ENCODE measurements at regions not wholly inside any gene's neighbourhood (a gene's known extent, or its start where the extent isn't known, plus 50 kb on each side); places are given as distances from the start of the nearest gene placed in this dataset.
"Not testable (repeated sequence)": the region's sequence is repeated elsewhere in the genome, so short reads cannot be mapped to it uniquely, and the experiment has no call there.

GRCh38 chr2:193883820-193884219 lies 1689.1 kb upstream of the TMEFF2 start:
- DNase-seq (ENCODE audit: low spot score) = no peak

GRCh38 chr2:193876980-193877379 lies 1682.2 kb upstream of the TMEFF2 start:
- no peak for DNase-seq (ENCODE audit: low spot score)

DNA sequence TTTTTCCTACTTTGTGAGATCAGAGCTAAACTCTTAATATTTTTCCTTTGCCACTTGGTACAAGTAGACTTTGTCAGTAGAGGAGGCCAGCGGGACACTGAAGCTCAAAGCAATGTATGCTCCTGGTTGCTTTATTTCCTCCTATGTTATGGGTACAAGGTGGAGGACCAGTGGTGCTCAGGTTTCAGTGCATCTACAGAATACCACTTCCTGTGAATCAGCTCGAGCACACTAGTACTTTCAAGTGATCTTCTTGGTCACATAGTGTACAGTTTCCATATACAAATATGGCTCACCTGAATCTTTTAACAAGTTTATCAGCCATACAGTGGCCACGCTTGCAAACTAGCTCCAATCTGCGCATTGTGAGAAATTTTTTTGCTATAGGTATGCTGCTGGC lies 1674.8 kb upstream of the TMEFF2 start:
- DNase-seq (ENCODE audit: low spot score) = no peak

DNA sequence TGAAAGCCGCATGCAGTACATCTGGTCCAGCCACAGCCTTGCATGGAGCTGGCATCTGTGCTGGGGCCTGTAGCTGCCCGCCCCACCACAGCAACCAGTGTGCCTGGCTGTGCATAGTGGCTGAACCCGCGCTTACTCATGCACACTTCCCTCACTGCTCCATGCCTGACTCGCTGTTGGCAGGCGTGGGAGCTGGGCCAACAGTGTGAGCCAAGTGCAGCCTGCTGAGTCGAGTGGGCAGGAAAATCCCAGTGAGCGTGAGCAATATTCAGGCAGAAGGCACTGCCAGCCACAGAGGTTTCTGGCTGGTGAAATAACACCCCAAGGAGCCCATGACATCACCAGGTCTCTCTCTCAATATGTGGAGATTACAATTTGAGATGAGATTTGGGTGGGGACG lies 1674.1 kb upstream of the TMEFF2 start:
- DNase-seq (ENCODE audit: low spot score) = no peak

GRCh38 chr2:193868132-193868531 lies 1673.4 kb upstream of the TMEFF2 start:
- DNase-seq (ENCODE audit: low spot score) = no peak

GRCh38 chr2:193867454-193867853 lies 1672.7 kb upstream of the TMEFF2 start:
- DNase-seq (ENCODE audit: low spot score) = no peak

DNA sequence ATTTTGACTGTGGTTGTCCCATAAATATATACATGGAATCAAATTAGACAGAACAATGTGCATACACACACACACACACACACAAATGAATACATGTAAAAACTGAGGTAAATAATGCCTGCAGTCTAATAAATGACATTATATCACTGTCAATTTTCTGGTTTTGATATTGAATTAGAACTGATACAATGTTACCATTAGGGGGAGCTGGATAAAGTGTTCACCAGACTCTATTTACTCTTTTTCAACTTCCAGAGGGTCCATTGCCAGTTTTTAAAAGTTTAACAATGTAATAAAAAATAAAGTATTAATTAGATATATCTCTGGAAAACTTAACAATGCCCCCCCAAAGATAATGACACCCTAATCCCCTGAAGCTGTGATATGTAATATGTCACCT lies 1666.8 kb upstream of the TMEFF2 start:
- DNase-seq (ENCODE audit: low spot score) = no peak

DNA sequence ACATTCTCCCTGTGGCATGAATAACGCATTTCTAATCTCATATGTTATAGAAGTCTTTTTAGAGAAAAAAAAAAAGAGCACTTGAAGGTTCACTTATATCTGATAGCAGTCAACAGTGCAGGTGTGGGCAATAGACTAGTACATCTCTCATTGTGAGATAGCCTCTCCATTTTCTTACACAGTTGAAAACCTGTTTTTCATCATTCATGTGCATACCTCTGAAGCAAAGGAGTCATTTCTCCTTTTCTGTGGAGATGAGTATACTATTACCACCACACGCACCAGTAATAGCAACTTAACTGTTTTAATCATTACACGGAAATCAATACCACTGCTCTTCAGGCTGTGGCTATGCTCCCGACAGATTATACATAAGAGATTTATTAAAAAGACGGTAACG lies 1653.3 kb upstream of the TMEFF2 start:
- DNase-seq (ENCODE audit: low spot score) = no peak

DNA sequence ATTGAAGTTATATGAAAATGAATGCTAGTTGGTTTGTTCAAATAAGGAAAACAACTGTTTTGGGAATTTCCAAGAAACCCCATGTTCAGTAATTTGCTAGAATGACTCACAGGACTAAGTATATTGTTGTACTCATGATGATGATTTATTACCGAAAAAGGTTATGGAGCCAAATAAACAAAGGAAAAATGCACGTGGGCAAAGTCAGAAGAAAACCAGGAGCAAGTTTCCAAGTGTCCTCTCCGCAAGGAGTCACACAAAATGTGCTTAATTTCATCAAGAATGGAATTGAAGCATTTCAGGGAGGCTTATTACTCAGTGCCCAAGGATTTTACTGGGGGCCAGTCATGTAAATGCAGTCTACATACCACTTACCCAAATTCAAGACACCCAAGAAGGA lies 1652.4 kb upstream of the TMEFF2 start:
- DNase-seq (ENCODE audit: low spot score) = no peak

DNA sequence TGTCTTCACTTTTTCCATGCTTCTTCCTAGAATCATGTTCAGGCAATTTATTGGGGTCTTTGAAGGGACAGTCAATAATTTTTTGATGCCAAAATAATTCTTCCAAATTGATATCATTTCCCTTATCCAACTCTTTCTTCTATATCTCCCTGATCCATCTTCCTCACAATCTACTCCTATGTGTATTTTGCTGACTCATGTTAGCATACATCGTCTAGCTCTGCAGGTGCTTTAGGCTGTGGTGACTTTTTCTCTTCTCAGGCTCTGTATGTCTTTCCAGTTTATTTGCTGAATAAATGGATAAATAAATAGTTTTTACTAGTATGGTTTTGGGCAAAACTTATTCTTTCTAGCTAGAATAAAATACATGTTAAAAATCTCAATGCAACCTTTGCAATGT lies 1650.9 kb upstream of the TMEFF2 start:
- DNase-seq (ENCODE audit: low spot score) = no peak

GRCh38 chr2:193843675-193844074 lies 1648.9 kb upstream of the TMEFF2 start:
- DNase-seq (ENCODE audit: low spot score) = no peak

GRCh38 chr2:193841384-193842150 lies 1646.8 kb upstream of the TMEFF2 start:
- DNase-seq (ENCODE audit: low spot score) = no peak

- DNase-seq (ENCODE audit: low spot score) = no peak
Measured at GRCh38 chr2:193837111-193837738, 1642.5 kb upstream of the TMEFF2 start.

GRCh38 chr2:193836424-193837006 lies 1641.8 kb upstream of the TMEFF2 start:
- not testable (repeated sequence) for DNase-seq (ENCODE audit: low spot score)

DNA sequence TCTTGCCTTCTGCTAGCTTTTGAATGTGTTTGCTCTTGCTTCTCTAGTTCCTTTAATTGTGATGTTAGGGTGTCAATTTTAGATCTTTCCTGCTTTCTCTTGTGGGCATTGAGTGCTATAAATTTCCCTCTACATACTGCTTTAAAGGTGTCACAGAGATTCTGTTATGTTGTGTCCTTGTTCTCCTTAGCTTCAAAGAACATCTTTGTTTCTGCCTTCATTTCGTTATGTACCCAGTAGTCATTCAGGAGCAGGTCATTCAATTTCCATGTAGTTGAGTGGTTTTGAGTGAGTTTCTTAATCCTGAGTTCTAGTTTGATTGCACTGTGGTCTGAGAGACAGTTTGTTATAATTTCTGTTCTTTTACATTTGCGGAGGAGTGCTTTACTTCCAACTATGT lies 1639.2 kb upstream of the TMEFF2 start:
- DNase-seq (ENCODE audit: low spot score) = not testable (repeated sequence)

GRCh38 chr2:193824474-193824873 lies 1629.7 kb upstream of the TMEFF2 start:
- DNase-seq (ENCODE audit: low spot score) = no peak

DNA sequence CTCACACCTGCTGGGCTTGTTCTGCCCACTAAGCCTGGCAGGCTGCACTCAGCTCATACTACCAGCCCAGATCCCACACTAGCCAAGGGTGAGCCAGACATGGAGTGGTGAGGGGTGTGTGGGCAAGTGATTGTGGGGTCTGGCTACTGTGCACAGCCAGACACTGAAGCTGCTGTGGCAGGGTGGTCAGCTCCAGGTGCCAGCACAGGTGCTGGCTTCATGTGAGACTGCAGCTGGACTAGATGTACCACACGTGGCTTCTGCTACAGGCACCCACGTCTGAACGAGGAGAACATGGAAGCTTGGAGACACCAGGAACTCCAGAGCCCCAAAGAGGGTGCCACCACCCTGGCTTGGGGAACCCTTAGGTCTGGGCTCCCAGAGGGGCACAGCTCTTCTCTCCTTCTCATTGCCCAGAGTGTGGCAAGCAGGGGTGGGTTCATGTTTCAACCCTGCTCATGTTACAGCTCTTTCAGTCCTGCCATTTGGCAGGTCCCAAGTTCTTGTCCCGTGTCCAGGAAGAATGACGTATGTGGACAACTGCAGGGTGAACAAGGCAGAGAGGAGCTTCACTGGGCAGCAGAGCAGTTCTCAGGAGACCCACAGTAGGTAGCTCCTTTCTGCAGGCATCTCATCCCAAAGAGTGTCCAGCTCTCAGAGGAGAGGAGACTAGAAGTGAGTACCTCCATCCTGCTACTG lies 1624.2 kb upstream of the TMEFF2 start:
- no peak for DNase-seq (ENCODE audit: low spot score)

DNA sequence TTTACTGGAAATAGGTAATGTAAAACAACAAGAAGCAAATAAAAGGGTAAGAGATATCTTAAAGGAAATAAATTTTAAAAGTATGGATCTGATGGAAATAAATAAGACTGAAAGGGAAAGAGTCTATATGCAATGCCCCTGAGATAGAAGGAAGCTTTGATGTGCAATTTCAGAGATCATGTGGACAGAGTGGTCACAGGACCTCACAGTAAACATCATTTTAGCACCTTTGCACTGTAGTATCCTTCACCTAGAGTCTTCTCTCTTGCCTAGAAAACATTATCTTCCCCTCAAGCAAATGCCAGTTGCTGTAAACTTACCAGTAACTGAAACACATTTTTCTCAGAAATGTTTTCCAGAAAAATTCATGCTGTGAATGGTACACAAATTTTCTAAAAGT lies 1621.3 kb upstream of the TMEFF2 start:
- DNase-seq (ENCODE audit: low spot score) = no peak

- no peak for DNase-seq (ENCODE audit: low spot score)
Measured at GRCh38 chr2:193810533-193810932, 1615.8 kb upstream of the TMEFF2 start.

GRCh38 chr2:193808877-193809276 lies 1614.1 kb upstream of the TMEFF2 start:
- no peak for DNase-seq (ENCODE audit: low spot score)

DNA sequence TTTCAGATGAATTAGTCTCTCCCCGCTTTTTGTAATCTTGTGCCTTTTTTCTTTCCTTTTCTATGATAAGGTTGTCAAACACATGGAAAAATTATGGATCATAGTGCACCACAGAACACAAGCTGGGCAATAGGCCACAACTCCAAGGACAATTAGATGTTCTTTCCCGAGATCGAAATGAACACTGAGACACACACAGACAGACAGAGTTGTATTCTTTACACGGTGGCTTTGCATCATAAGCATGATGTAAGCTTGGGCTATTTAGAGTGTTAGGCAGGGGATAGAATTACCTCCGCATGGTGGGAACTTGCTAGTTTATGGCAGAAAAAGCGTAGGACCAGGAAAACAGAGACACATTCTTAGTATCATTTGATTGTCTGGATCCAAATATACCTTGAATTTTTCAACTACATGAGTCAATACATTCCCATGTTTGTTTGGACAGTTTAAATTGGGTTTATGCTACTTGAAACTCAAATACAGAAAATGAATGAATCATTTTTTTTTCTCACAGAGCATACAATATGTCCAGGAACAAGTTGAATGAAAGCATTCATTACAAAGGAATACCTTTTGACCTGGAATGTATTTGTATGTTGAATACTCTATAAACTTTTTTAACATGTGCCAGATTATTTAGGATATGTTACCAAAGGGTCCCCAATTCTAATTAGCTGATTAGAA lies 1611.5 kb upstream of the TMEFF2 start:
- DNase-seq (ENCODE audit: low spot score) = no peak

DNA sequence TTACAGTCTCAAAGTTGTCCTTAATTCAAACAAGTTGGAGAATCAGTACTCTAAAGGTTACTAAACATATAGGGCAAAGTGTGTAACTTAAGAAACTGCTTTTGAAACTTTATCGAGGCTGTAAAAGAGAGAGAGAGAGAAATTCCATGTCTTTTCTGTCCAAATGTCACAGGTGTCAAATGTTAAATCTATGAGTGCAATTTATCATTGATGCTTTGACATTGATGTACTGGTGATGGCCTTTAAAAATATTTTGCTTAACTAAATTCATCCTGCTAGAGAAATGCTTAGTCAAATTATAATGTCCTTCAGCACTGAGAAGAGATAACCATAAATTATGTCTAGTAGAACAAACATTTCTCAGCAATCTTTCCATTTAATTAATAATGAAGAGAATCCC lies 1602.1 kb upstream of the TMEFF2 start:
- no peak for DNase-seq (ENCODE audit: low spot score)
